Kidney (tissue), 13 donors: ENCODE measurements at regions not wholly inside any gene's neighbourhood (a gene's known extent, or its start where the extent isn't known, plus 50 kb on each side); places are given as distances from the start of the nearest gene placed in this dataset.
A peak's percentile ranks its signal among the peaks of the same experiment; 100 is the strongest.

Experiments used
- DNase-seq, 5 donors: peaks; one replicate each; pipeline ENCODE4 v3.0.0-alpha.2; 2013 to 2020
- FAIRE-seq: peaks from 2 replicates; lab custom pipeline; 2012; peaks lifted over from hg19 to GRCh38; lab: Jason Lieb, UNC
- H3K27ac ChIP-seq, 2 donors: one replicate each; pipeline ENCODE4 v1.7.0; 2013; ENCODE audit warnings: low read depth in 2 of 2, low read length in 2 of 2, inconsistent platforms in 1 of 2
- H3K27me3 ChIP-seq: one replicate; pipeline ENCODE4 v1.7.1; 2013; ENCODE audit warnings: low read length, inconsistent platforms; ENCODE audit not compliant: control insufficient read depth, insufficient read depth
- H3K36me3 ChIP-seq, 3 donors: one replicate each; pipeline versions ENCODE4 v1.7.0 to v1.7.1; 2013; ENCODE audit warnings: low read length in 3 of 3, control low read depth in 1 of 3, inconsistent platforms in 1 of 3; ENCODE audit not compliant: insufficient read depth in 3 of 3, control insufficient read depth in 2 of 3
- H3K4me1 ChIP-seq, 3 donors: one replicate each; pipeline versions ENCODE4 v1.7.0 to v1.7.1; 2013; ENCODE audit warnings: low read length in 3 of 3, inconsistent platforms in 1 of 3, low read depth in 1 of 3; ENCODE audit not compliant: control insufficient read depth in 2 of 3, insufficient read depth in 2 of 3
- H3K4me3 ChIP-seq, 3 donors: one replicate each; pipeline versions ENCODE4 v1.7.0 to v1.8.1; 2013; ENCODE audit warnings: low read length in 3 of 3, control low read depth in 1 of 3, inconsistent platforms in 1 of 3
- H3K9ac ChIP-seq, 3 donors: one replicate each; pipeline versions ENCODE4 v1.7.0 to v1.7.1; 2013; ENCODE audit warnings: low read length in 3 of 3, control low read depth in 1 of 3, inconsistent platforms in 1 of 3
- H3K9me3 ChIP-seq, 3 donors: one replicate each; pipeline versions ENCODE4 v1.7.0 to v1.7.1; 2013; ENCODE audit warnings: low read length in 3 of 3, control low read depth in 1 of 3, inconsistent platforms in 1 of 3; ENCODE audit not compliant: control insufficient read depth in 2 of 3, insufficient read depth in 1 of 3
- intact Hi-C: fragments of 100-400 bp; cut with DNase I; formaldehyde crosslinking; loops from one replicate; pipeline ENCODE4 v1.11.1; 2022
- TF ChIP-seq, protein P1 (sequence below): IDR thresholded peaks from 3 replicates; pipeline ENCODE4 v1.5.1; 2012; ENCODE audit warnings: mild to moderate bottlenecking, moderate library complexity, borderline replicate concordance; ENCODE audit not compliant: insufficient read depth; ENCODE audit errors: extremely low read depth
- donor health status: control.
- donor health status: control.
- donor health status: control.
- donor health status: control.
- donor health status: control.
- donor health status: DM: yes; HTN: yes; CAD: no.
- donor health status: Normal renal cell carcinoma (clear cell type).

GRCh38 chr20:12022126-12022525 is 104.4 kb downstream of the BTBD3 start:
- TF ChIP-seq, protein P1, sequence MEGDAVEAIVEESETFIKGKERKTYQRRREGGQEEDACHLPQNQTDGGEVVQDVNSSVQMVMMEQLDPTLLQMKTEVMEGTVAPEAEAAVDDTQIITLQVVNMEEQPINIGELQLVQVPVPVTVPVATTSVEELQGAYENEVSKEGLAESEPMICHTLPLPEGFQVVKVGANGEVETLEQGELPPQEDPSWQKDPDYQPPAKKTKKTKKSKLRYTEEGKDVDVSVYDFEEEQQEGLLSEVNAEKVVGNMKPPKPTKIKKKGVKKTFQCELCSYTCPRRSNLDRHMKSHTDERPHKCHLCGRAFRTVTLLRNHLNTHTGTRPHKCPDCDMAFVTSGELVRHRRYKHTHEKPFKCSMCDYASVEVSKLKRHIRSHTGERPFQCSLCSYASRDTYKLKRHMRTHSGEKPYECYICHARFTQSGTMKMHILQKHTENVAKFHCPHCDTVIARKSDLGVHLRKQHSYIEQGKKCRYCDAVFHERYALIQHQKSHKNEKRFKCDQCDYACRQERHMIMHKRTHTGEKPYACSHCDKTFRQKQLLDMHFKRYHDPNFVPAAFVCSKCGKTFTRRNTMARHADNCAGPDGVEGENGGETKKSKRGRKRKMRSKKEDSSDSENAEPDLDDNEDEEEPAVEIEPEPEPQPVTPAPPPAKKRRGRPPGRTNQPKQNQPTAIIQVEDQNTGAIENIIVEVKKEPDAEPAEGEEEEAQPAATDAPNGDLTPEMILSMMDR, result no peak
- DNase-seq (peak in 3 of 5 donors; percentile 6 to 25 (median 11)), FAIRE-seq (no peak)
- no peaks in the 10 kb centered on the region for H3K36me3 ChIP-seq
- H3K4me3 ChIP-seq, result no peak overlapping the region
- no peaks in the 10 kb centered on the region for H3K27me3 ChIP-seq
- H3K4me1 ChIP-seq, result no peaks in the 10 kb centered on the region
- intact Hi-C loops, result no loop called here
- H3K27ac ChIP-seq, result no peak overlapping the region
- no peak overlapping the region for H3K9ac ChIP-seq
- H3K9me3 ChIP-seq, result no peaks in the 10 kb centered on the region

GRCh38 chr20:12023194-12023795 is 105.6 kb downstream of the BTBD3 start:
- Histone ChIP-seq H3K9ac (no peak overlapping the region), H3K4me1 (no peaks in the 10 kb centered on the region), H3K4me3 (no peak overlapping the region), H3K27ac (no peak overlapping the region), H3K36me3 (no peaks in the 10 kb centered on the region), H3K27me3 (no peaks in the 10 kb centered on the region), H3K9me3 (no peaks in the 10 kb centered on the region)
- no peak for DNase-seq
- no peak for FAIRE-seq
- TF ChIP-seq, protein P1, result no peak
- intact Hi-C loops, result no loop called here

- intact Hi-C loops, result no loop called here
- no peaks in the 10 kb centered on the region for H3K27me3 ChIP-seq
- no peaks in the 10 kb centered on the region for H3K4me1 ChIP-seq
- no peak overlapping the region for H3K4me3 ChIP-seq
- H3K27ac ChIP-seq, result no peak overlapping the region
- FAIRE-seq (no peak), DNase-seq (no peak)
- no peak overlapping the region for H3K9ac ChIP-seq
- no peaks in the 10 kb centered on the region for H3K9me3 ChIP-seq
- no peaks in the 10 kb centered on the region for H3K36me3 ChIP-seq
- TF ChIP-seq, protein P1, result no peak
Measured at GRCh38 chr20:12028771-12029170, 111.1 kb downstream of the BTBD3 start.

GRCh38 chr20:12030470-12030869 is 112.8 kb downstream of the BTBD3 start:
- Histone ChIP-seq H3K4me3 (no peak overlapping the region), H3K4me1 (no peaks in the 10 kb centered on the region), H3K27ac (no peak overlapping the region), H3K9me3 (no peaks in the 10 kb centered on the region), H3K9ac (no peak overlapping the region), H3K36me3 (no peaks in the 10 kb centered on the region), H3K27me3 (no peaks in the 10 kb centered on the region)
- FAIRE-seq (no peak), DNase-seq (no peak)
- TF ChIP-seq, protein P1, result no peak
- intact Hi-C loops, result no loop called here
